Fibroblast of lung (primary cell): ENCODE measurements at regions not wholly inside any gene's neighbourhood (a gene's known extent, or its start where the extent isn't known, plus 50 kb on each side); places are given as distances from the start of the nearest gene placed in this dataset.

ENCODE experiments used
- DNase-seq, 2 donors: peaks; one replicate each; pipeline versions ENCODE4 v3.0.0 to v3.0.0-alpha.2; 2010; ENCODE audit warnings: low read depth in 2 of 2
- H2AFZ ChIP-seq: 2 replicates; pipeline ENCODE4 v1.5.1; 2012; ENCODE audit warnings: low read length, control low read depth, inconsistent platforms
- H3K27ac ChIP-seq: 2 replicates; pipeline ENCODE4 v1.5.1; 2011; ENCODE audit warnings: low read length, control low read depth; ENCODE audit not compliant: insufficient read depth
- H3K27me3 ChIP-seq: 2 replicates; pipeline ENCODE4 v1.5.1; 2011; ENCODE audit warnings: mild to moderate bottlenecking, low read length; ENCODE audit not compliant: control insufficient read depth, insufficient read depth
- H3K36me3 ChIP-seq: 2 replicates; pipeline ENCODE4 v1.5.1; 2011; ENCODE audit warnings: low read length; ENCODE audit not compliant: control insufficient read depth, insufficient read depth
- H3K4me1 ChIP-seq: 2 replicates; pipeline ENCODE4 v1.5.1; 2011; ENCODE audit warnings: low read length; ENCODE audit not compliant: control insufficient read depth, insufficient read depth; ENCODE audit errors: extremely low read depth
- H3K4me2 ChIP-seq: 2 replicates; pipeline ENCODE4 v1.5.1; 2011; ENCODE audit warnings: low read length, control low read depth; ENCODE audit not compliant: insufficient read depth; ENCODE audit errors: extremely low read depth
- H3K4me3 ChIP-seq, 4 experiments: fragments of 200-600 bp in 1 of 4; sonication (generic) in 1 of 4; replicated peaks in 1 of 4; 2 replicates each; pipeline ENCODE4 v1.5.1; 2011 to 2016; ENCODE audit warnings: low read length in 4 of 4, low read depth in 3 of 4, mild to moderate bottlenecking in 3 of 4, control low read depth in 2 of 4, inconsistent platforms in 1 of 4, mixed read lengths in 1 of 4; ENCODE audit not compliant: insufficient read depth in 1 of 4; ENCODE audit errors: control extremely low read depth in 1 of 4
- H3K79me2 ChIP-seq: 2 replicates; pipeline ENCODE4 v1.5.1; 2012; ENCODE audit warnings: mild to moderate bottlenecking, low read length, inconsistent platforms; ENCODE audit not compliant: control insufficient read depth, insufficient read depth
- H3K9ac ChIP-seq: 2 replicates; pipeline ENCODE4 v1.5.1; 2011; ENCODE audit warnings: mild to moderate bottlenecking, low read length, control low read depth; ENCODE audit not compliant: insufficient read depth
- H3K9me3 ChIP-seq: 2 replicates; pipeline ENCODE4 v1.5.1; 2012; ENCODE audit warnings: low read depth, low read length; ENCODE audit not compliant: control insufficient read depth, insufficient read depth
- H4K20me1 ChIP-seq: 2 replicates; pipeline ENCODE4 v1.5.1; 2011; ENCODE audit warnings: low read length; ENCODE audit not compliant: control insufficient read depth, insufficient read depth; ENCODE audit errors: extremely low read depth
- CTCF ChIP-seq, 2 donors: IDR thresholded peaks in 1 of 2; conservative IDR thresholded peaks in 1 of 2; 1 replicate in 1 of 2; 2 replicates in 1 of 2; pipeline ENCODE4 v1.5.1; 2011 to 2012; ENCODE audit warnings: low read length in 2 of 2, control low read depth in 1 of 2, inconsistent platforms in 1 of 2, low read depth in 1 of 2, mild to moderate bottlenecking in 1 of 2
- EZH2 ChIP-seq: IDR thresholded peaks from 2 replicates; pipeline ENCODE4 v1.5.1; 2012; ENCODE audit warnings: low read length, control low read depth, mild to moderate bottlenecking; ENCODE audit errors: missing control alignments

- Histone ChIP-seq H3K4me1 (no peaks in the 10 kb centered on the region), H3K4me2 (no peak overlapping the region), H2AFZ (no peak overlapping the region), H3K27ac (no peak overlapping the region), H3K9me3 (no peaks in the 10 kb centered on the region), H3K27me3 (no peaks in the 10 kb centered on the region), H4K20me1 (no peaks in the 10 kb centered on the region), H3K36me3 (no peaks in the 10 kb centered on the region), H3K4me3 (no peak overlapping the region), H3K9ac (no peak overlapping the region), H3K79me2 (no peaks in the 10 kb centered on the region)
- no peak for TF ChIP-seq CTCF (conservative IDR thresholded peaks at IDR 0.05 in 1 of 2, IDR thresholded peaks at IDR 0.05 in 1 of 2; ENCODE audit: low read depth in 1 of 2, low read length in 2 of 2)
- DNase-seq: no peak
These were observed 788.4 kb downstream of the FRK start for GRCh38 chr6:115272311-115272710.

GRCh38 chr6:115271434-115271833 lies 789.3 kb downstream of the FRK start:
- H3K4me3 ChIP-seq: no peak overlapping the region
- TF ChIP-seq CTCF (conservative IDR thresholded peaks at IDR 0.05 in 1 of 2, IDR thresholded peaks at IDR 0.05 in 1 of 2; ENCODE audit: low read depth in 1 of 2, low read length in 2 of 2): no peak
- TF ChIP-seq EZH2: no peak

GRCh38 chr6:115270953-115271352 lies 789.7 kb downstream of the FRK start:
- Histone ChIP-seq H3K79me2 (no peaks in the 10 kb centered on the region), H3K4me3 (no peak overlapping the region), H3K9me3 (no peaks in the 10 kb centered on the region), H3K27me3 (no peaks in the 10 kb centered on the region), H3K9ac (no peak overlapping the region), H4K20me1 (no peaks in the 10 kb centered on the region), H3K36me3 (no peaks in the 10 kb centered on the region), H2AFZ (no peak overlapping the region), H3K27ac (no peak overlapping the region), H3K4me2 (no peak overlapping the region), H3K4me1 (no peaks in the 10 kb centered on the region)
- TF ChIP-seq CTCF (conservative IDR thresholded peaks at IDR 0.05 in 1 of 2, IDR thresholded peaks at IDR 0.05 in 1 of 2; ENCODE audit: low read depth in 1 of 2, low read length in 2 of 2) (no peak), EZH2 (no peak)
- no peak for DNase-seq

More at GRCh38 chr6:115271434-115271833, 789.3 kb downstream of the FRK start:
- H3K36me3 ChIP-seq: no peaks in the 10 kb centered on the region
- no peak overlapping the region for H3K27ac ChIP-seq
- H3K4me1 ChIP-seq: no peaks in the 10 kb centered on the region
- no peak overlapping the region for H3K4me2 ChIP-seq
- H3K79me2 ChIP-seq: no peaks in the 10 kb centered on the region
- no peaks in the 10 kb centered on the region for H3K9me3 ChIP-seq
- H2AFZ ChIP-seq: no peak overlapping the region
- H3K9ac ChIP-seq: no peak overlapping the region
- no peak for DNase-seq
- no peaks in the 10 kb centered on the region for H4K20me1 ChIP-seq
- no peaks in the 10 kb centered on the region for H3K27me3 ChIP-seq
